SK-N-SH (cell line): ENCODE measurements at regions not wholly inside any gene's neighbourhood (a gene's known extent, or its start where the extent isn't known, plus 50 kb on each side); places are given as distances from the start of the nearest gene placed in this dataset.

Experiments
- CHD2 ChIP-seq: fragments of 150-350 bp; IDR thresholded peaks from 2 replicates; pipeline ENCODE4 v1.6.1; 2018; ENCODE audit warnings: low read length; ENCODE audit not compliant: partially characterized antibody
- FOXM1 ChIP-seq: IDR thresholded peaks from 2 replicates; pipeline ENCODE4 v1.4.0; 2012; ENCODE audit warnings: low read depth, mild to moderate bottlenecking
- MXI1 ChIP-seq: IDR thresholded peaks from 2 replicates; pipeline ENCODE4 v1.6.1; 2012; ENCODE audit warnings: mild to moderate bottlenecking, low read depth, low read length, improper control_type of control experiment
- RAD21 ChIP-seq: IDR thresholded peaks from 2 replicates; pipeline ENCODE4 v1.6.1; 2012; ENCODE audit warnings: mild to moderate bottlenecking, low read length
- SMC3 ChIP-seq: IDR thresholded peaks from 2 replicates; pipeline ENCODE4 v1.6.1; 2012; ENCODE audit warnings: low read depth, low read length, improper control_type of control experiment
- TCF12 ChIP-seq: IDR thresholded peaks from 2 replicates; pipeline ENCODE4 v1.4.0; 2012
- TF ChIP-seq, protein P1 (sequence below): fragments of 200-600 bp; sonication (generic); IDR thresholded peaks from 2 replicates; pipeline ENCODE4 v1.6.1; 2017; ENCODE audit warnings: antibody characterized with exemption, mild to moderate bottlenecking, moderate library complexity

DNA sequence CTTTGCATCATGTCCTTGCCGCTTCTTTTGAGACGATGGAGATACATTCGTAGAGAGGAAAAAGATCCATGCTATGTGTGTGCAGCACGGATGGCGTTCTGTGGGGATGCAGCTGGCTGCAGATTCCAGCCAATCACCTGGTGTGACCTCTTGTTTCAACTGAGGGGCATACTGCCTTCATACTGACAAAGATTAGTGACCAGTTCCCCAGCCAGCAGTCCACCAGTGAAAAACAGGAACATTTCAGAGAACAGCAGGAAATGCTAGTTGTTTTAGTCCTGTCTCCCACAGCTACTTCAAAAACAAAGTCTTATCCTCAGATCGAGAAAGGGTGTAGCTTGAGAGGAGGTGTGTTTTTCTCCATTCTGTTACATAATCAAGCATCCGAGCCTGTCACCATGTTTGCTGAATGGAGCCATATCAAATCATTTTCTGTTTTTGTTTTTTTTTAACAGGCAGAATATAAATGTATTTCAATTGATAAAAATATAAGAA lies 255.7 kb upstream of the FMN2 start:
- TF ChIP-seq, protein P1, sequence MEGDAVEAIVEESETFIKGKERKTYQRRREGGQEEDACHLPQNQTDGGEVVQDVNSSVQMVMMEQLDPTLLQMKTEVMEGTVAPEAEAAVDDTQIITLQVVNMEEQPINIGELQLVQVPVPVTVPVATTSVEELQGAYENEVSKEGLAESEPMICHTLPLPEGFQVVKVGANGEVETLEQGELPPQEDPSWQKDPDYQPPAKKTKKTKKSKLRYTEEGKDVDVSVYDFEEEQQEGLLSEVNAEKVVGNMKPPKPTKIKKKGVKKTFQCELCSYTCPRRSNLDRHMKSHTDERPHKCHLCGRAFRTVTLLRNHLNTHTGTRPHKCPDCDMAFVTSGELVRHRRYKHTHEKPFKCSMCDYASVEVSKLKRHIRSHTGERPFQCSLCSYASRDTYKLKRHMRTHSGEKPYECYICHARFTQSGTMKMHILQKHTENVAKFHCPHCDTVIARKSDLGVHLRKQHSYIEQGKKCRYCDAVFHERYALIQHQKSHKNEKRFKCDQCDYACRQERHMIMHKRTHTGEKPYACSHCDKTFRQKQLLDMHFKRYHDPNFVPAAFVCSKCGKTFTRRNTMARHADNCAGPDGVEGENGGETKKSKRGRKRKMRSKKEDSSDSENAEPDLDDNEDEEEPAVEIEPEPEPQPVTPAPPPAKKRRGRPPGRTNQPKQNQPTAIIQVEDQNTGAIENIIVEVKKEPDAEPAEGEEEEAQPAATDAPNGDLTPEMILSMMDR: no peak
- no peak for TF ChIP-seq CHD2
- TF ChIP-seq FOXM1: no peak
- TF ChIP-seq TCF12: no peak
- TF ChIP-seq SMC3: no peak
- no peak for TF ChIP-seq RAD21
- no peak for TF ChIP-seq MXI1
